Osteoblast (primary cell): ENCODE measurements at regions not wholly inside any gene's neighbourhood (a gene's known extent, or its start where the extent isn't known, plus 50 kb on each side); places are given as distances from the start of the nearest gene placed in this dataset.

Experiments
- DNase-seq: peaks from one replicate; pipeline ENCODE4 v3.0.0; 2011; ENCODE audit warnings: low spot score, mixed read lengths; ENCODE audit not compliant: insufficient read length; ENCODE audit errors: missing footprints
- H2AFZ ChIP-seq: 2 replicates; pipeline ENCODE4 v1.6.0; 2011; ENCODE audit warnings: mild to moderate bottlenecking, low read length
- H3K27ac ChIP-seq: 2 replicates; pipeline ENCODE4 v1.5.1; 2011; ENCODE audit warnings: mild to moderate bottlenecking, low read depth, low read length, moderate library complexity
- H3K27me3 ChIP-seq: 2 replicates; pipeline ENCODE4 v1.6.0; 2012; ENCODE audit warnings: mild to moderate bottlenecking, control low read depth, inconsistent platforms, low read length, moderate library complexity; ENCODE audit not compliant: insufficient read depth
- H3K36me3 ChIP-seq: 2 replicates; pipeline ENCODE4 v1.5.1; 2011; ENCODE audit warnings: mild to moderate bottlenecking, low read length, control low read depth, moderate library complexity; ENCODE audit not compliant: insufficient read depth
- H3K4me1 ChIP-seq: 2 replicates; pipeline ENCODE4 v1.5.1; 2011; ENCODE audit warnings: mild to moderate bottlenecking, low read length, control low read depth, moderate library complexity; ENCODE audit not compliant: insufficient read depth
- H3K4me2 ChIP-seq: 2 replicates; pipeline ENCODE4 v1.6.0; 2011; ENCODE audit warnings: mild to moderate bottlenecking, low read length; ENCODE audit not compliant: insufficient read depth
- H3K4me3 ChIP-seq: fragments of 200-600 bp; sonication (generic); 3 replicates; pipeline ENCODE4 v1.5.1; 2012; ENCODE audit warnings: mild to moderate bottlenecking, low read length, inconsistent platforms; ENCODE audit not compliant: insufficient read depth
- H3K79me2 ChIP-seq: 2 replicates; pipeline ENCODE4 v1.6.0; 2012; ENCODE audit warnings: mild to moderate bottlenecking, low read length, control low read depth, inconsistent platforms; ENCODE audit not compliant: insufficient read depth
- H3K9me3 ChIP-seq: 2 replicates; pipeline ENCODE4 v1.5.1; 2011; ENCODE audit warnings: low read depth, low read length, control low read depth
- H4K20me1 ChIP-seq: 2 replicates; pipeline ENCODE4 v1.6.0; 2012; ENCODE audit warnings: mild to moderate bottlenecking, low read length, control low read depth; ENCODE audit not compliant: insufficient read depth
- TF ChIP-seq, protein P1 (sequence below): IDR thresholded peaks from 2 replicates; pipeline ENCODE4 v1.5.1; 2011; ENCODE audit warnings: mild to moderate bottlenecking, low read depth, low read length, moderate library complexity; ENCODE audit errors: extremely low read depth

DNA sequence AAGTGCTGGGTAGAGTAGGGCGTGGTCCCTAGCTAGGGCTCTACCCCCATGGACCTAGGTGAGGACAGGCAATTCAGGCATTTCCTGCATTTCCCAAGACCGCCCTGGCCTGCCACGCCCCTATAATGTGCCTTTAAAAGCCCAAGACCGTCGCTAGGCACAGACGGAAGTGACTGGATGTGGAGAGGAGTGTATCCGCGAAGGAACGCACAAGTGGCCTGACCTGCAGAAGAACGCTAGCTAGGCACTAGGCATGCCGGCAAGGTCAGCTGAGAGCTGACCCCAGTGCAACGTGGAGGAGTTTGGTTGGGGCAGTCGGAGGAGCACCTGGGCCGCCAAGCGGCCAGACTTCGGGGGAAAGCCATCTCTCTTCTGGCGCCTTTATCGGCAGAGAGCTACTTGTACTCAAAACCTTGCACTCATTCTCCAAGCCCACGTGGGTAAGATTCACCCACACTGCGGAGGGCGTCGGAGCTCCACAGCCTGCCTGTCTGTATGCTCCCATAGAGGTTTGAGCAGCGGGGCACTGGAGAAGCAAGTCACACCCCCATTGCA lies 370.0 kb downstream of the FGF9 start:
- no peaks in the 10 kb centered on the region for H4K20me1 ChIP-seq
- no peaks in the 10 kb centered on the region for H3K4me1 ChIP-seq
- no peak overlapping the region for H3K4me2 ChIP-seq
- DNase-seq: no peak
- TF ChIP-seq, protein P1, sequence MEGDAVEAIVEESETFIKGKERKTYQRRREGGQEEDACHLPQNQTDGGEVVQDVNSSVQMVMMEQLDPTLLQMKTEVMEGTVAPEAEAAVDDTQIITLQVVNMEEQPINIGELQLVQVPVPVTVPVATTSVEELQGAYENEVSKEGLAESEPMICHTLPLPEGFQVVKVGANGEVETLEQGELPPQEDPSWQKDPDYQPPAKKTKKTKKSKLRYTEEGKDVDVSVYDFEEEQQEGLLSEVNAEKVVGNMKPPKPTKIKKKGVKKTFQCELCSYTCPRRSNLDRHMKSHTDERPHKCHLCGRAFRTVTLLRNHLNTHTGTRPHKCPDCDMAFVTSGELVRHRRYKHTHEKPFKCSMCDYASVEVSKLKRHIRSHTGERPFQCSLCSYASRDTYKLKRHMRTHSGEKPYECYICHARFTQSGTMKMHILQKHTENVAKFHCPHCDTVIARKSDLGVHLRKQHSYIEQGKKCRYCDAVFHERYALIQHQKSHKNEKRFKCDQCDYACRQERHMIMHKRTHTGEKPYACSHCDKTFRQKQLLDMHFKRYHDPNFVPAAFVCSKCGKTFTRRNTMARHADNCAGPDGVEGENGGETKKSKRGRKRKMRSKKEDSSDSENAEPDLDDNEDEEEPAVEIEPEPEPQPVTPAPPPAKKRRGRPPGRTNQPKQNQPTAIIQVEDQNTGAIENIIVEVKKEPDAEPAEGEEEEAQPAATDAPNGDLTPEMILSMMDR: no peak
- H3K9me3 ChIP-seq: peaks cover 2% of the 10 kb centered on the region
- H3K79me2 ChIP-seq: no peaks in the 10 kb centered on the region
- no peak overlapping the region for H3K4me3 ChIP-seq
- H3K27ac ChIP-seq: no peak overlapping the region
- H3K27me3 ChIP-seq: no peaks in the 10 kb centered on the region
- H3K36me3 ChIP-seq: no peaks in the 10 kb centered on the region
- no peak overlapping the region for H2AFZ ChIP-seq

DNA sequence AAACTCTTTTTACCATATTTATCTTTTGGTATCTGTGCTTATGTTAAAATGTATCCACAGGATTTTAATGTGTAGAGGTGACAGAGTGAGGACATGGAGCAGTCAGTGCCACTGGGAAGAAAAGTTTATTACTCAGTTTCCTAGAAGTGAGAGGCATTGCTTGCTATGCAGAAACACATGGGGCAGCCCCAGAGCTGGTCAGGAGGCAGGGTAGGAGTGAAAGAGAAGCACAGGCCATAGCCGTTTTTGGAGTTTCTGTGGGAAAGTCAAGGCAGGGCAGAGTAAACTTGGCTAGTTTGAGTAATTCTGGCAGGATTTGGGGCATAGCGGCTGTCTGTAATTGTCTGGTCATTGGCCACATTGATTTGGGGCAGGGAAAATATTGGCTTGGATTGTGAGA lies 370.9 kb downstream of the FGF9 start:
- Histone ChIP-seq H4K20me1 (no peaks in the 10 kb centered on the region), H2AFZ (no peak overlapping the region), H3K4me3 (no peak overlapping the region), H3K27ac (no peak overlapping the region), H3K79me2 (no peaks in the 10 kb centered on the region), H3K4me2 (no peak overlapping the region), H3K9me3 (no peaks in the 10 kb centered on the region), H3K4me1 (no peaks in the 10 kb centered on the region), H3K36me3 (no peaks in the 10 kb centered on the region), H3K27me3 (no peaks in the 10 kb centered on the region)
- no peak for DNase-seq
- TF ChIP-seq, protein P1: no peak

DNA sequence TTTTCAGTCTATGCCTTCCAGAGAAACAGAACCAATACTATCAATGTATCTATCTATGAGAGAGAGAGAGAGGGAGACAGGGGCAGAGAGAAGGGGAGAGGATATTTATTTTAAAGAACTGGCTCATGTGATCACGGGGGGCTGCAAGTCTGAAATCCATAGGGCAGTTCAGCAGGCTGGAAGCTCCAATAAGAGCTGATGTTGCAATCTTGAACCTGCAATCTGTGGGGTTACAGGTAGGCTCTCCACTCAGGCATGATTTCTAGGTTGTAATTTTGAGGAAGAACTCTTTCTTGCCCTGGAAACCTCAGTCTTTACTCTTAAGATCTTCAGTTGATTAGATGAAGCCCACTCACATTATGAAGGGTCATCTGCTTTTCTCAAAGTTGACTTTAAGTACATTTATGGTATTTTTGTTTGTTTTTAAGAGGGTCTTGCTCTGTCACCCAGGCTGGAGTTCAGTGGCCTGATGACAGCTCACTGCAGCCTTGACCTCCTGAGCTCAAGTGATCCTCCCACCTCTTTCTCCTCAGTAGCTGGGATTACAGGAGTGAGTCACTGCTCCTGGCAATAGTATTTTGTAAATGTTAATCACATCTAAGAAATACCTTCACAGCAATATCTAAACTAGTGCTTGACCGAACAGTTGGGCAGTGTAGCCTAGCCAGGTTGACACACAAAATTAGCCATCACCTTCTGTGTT lies 376.4 kb downstream of the FGF9 start:
- no peak overlapping the region for H3K4me2 ChIP-seq
- DNase-seq: no peak
- no peaks in the 10 kb centered on the region for H3K27me3 ChIP-seq
- H2AFZ ChIP-seq: no peak overlapping the region
- no peaks in the 10 kb centered on the region for H3K4me1 ChIP-seq
- H3K36me3 ChIP-seq: no peaks in the 10 kb centered on the region
- no peaks in the 10 kb centered on the region for H3K79me2 ChIP-seq
- H4K20me1 ChIP-seq: no peaks in the 10 kb centered on the region
- TF ChIP-seq, protein P1: no peak
- no peaks in the 10 kb centered on the region for H3K9me3 ChIP-seq
- H3K4me3 ChIP-seq: no peak overlapping the region
- H3K27ac ChIP-seq: no peak overlapping the region

DNA sequence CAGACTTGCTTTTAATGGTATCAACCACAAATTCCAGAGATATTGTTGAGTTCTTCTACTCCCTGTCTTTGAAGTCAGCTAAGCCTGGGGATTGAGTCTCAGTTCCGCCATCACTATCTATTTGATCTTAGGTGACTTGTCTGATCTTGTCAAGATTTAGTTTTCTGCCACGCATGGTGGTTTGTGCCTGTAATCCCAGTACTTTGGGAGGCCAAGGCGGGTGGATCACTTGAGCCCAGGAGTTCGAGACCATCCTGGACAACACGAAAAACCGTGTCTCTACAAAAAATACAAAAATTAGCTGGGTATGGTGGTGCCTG lies 376.9 kb downstream of the FGF9 start:
- no peaks in the 10 kb centered on the region for H3K9me3 ChIP-seq
- no peaks in the 10 kb centered on the region for H3K79me2 ChIP-seq
- H3K4me2 ChIP-seq: no peak overlapping the region
- no peaks in the 10 kb centered on the region for H3K27me3 ChIP-seq
- H3K4me3 ChIP-seq: no peak overlapping the region
- no peak overlapping the region for H3K27ac ChIP-seq
- no peaks in the 10 kb centered on the region for H3K36me3 ChIP-seq
- no peaks in the 10 kb centered on the region for H3K4me1 ChIP-seq
- TF ChIP-seq, protein P1: no peak
- no peak overlapping the region for H2AFZ ChIP-seq
- H4K20me1 ChIP-seq: no peaks in the 10 kb centered on the region
- no peak for DNase-seq
